ENCODE measurements at regions not wholly inside any gene's neighbourhood (a gene's known extent, or its start where the extent isn't known, plus 50 kb on each side); places are given as distances from the start of the nearest gene placed in this dataset.

- TF ChIP-seq CTCF (IDR thresholded peaks at IDR 0.05; ENCODE audit: low read depth, low read length) (no peak), MAX (IDR thresholded peaks at IDR 0.05; ENCODE audit: low read depth, low read length) (no peak), POLR2A (IDR thresholded peaks at IDR 0.05; ENCODE audit: extremely low read depth, insufficient read length) (no peak)
Measured at GRCh38 chr20:55696520-55696919, 308.8 kb downstream of the CBLN4 start.
